ENCODE measurements at regions not wholly inside any gene's neighbourhood (a gene's known extent, or its start where the extent isn't known, plus 50 kb on each side); places are given as distances from the start of the nearest gene placed in this dataset.

DNA sequence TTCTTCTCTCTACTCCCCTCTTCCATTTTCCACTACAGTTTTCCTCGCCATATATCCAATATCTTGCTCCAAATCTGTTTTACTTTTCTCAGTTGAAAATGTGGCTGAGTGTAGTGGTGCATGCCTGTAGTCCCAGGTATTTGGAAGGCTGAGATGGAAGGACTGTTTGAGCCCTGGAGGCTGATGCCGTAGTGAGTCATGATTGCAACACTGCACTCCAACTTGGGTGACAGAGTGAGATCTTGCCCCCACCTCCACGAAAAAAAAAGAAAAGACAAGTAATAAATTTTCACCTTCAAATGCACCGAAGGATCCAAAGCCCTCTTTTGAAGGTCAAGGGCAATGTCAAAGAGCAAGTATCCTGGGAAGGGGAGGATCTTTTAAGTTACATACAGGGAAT is 592.3 kb downstream of the TMEM114 start:
- TF ChIP-seq CEBPB (IDR thresholded peaks at IDR 0.05), result no peak
- no peak for TF ChIP-seq EP300 (IDR thresholded peaks at IDR 0.05; ENCODE audit: borderline replicate concordance)
- TF ChIP-seq TAF1 (IDR thresholded peaks at IDR 0.05; ENCODE audit: low read depth), result no peak
- TF ChIP-seq YY1 (IDR thresholded peaks at IDR 0.05; ENCODE audit: low read depth), result no peak
- TF ChIP-seq, protein P1, sequence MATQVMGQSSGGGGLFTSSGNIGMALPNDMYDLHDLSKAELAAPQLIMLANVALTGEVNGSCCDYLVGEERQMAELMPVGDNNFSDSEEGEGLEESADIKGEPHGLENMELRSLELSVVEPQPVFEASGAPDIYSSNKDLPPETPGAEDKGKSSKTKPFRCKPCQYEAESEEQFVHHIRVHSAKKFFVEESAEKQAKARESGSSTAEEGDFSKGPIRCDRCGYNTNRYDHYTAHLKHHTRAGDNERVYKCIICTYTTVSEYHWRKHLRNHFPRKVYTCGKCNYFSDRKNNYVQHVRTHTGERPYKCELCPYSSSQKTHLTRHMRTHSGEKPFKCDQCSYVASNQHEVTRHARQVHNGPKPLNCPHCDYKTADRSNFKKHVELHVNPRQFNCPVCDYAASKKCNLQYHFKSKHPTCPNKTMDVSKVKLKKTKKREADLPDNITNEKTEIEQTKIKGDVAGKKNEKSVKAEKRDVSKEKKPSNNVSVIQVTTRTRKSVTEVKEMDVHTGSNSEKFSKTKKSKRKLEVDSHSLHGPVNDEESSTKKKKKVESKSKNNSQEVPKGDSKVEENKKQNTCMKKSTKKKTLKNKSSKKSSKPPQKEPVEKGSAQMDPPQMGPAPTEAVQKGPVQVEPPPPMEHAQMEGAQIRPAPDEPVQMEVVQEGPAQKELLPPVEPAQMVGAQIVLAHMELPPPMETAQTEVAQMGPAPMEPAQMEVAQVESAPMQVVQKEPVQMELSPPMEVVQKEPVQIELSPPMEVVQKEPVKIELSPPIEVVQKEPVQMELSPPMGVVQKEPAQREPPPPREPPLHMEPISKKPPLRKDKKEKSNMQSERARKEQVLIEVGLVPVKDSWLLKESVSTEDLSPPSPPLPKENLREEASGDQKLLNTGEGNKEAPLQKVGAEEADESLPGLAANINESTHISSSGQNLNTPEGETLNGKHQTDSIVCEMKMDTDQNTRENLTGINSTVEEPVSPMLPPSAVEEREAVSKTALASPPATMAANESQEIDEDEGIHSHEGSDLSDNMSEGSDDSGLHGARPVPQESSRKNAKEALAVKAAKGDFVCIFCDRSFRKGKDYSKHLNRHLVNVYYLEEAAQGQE (IDR thresholded peaks at IDR 0.05; ENCODE audit: low read depth), result no peak
- no peak for TF ChIP-seq ZBTB7A (IDR thresholded peaks at IDR 0.05; ENCODE audit: low read depth)
- TF ChIP-seq NFIC (IDR thresholded peaks at IDR 0.05), result no peak

Data from Ishikawa (cell line).